ENCODE measurements at regions not wholly inside any gene's neighbourhood (a gene's known extent, or its start where the extent isn't known, plus 50 kb on each side); places are given as distances from the start of the nearest gene placed in this dataset.
"Not testable (repeated sequence)": the region's sequence is repeated elsewhere in the genome, so short reads cannot be mapped to it uniquely, and the experiment has no call there.

DNA sequence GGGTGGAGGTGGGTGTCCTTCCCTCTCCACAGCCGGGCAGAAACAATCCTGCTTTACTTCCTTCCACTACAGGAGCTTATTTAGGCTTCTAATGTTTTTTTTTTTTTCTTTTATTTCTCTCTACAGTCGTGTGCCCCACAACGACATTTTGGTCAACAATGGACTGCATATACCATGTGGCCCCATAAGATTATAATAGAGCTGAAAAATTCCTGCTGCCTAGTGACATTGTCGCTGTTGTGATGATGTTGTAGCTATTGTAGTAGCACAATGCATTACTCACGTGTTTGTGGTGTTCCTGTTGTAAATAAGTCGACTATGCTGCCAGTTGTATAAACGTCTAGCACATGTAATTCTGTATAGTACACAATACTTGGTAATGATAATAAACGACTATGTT lies 153.7 kb downstream of the IL20RB start:
- no peak for DNase-seq (ENCODE audit: low read depth in 2 of 2)

DNA sequence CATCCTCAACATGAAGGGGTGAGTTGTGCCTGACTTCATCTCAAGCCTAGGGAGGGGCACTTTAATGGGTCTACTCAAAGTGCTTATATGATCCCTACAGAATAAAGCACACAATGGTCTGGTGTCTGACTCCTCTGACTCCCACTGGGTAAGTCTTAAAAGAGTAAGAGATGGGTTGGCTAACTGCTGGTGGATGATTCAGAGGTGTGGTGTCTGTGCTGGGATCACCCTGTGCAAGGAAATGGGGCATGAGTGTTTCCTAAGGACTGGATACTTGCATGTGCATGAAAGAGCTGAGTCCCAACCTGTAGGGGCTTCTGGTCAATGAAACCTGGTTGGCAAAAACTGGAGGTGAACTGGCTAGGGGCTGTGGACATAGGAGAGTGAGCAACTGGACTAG lies 158.8 kb downstream of the IL20RB start:
- no peak for DNase-seq (ENCODE audit: low read depth in 2 of 2)

DNA sequence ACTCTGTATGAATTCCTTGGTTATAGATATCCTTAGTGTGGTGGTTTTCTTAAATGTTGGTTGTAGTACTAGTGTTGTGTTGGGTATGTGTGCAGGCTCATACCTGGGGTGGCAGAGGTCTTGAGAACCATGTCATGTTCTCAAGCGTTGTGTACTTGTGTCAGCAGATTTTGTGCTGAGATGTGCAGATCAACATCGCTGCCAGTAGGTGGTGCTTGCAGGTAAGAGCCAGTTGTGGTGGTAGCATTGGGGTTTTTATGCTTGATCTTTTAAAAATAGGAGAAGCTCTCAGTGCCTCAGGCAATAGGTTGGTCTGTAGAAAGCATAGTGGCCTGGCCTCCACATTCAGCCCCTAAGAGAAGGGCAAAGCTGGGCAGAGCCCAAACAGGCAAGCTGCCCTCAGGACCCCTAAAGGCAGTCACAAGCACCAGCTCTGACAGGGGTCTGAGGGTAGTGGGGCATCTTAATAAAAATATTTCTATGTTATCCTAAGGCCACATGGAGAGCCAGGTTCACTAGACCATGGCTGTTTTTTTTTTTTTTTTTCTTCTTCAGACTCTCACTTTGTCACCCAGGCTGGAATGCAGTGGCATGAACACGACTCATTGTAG lies 164.0 kb downstream of the IL20RB start:
- no peak for DNase-seq (ENCODE audit: low read depth in 2 of 2)

DNA sequence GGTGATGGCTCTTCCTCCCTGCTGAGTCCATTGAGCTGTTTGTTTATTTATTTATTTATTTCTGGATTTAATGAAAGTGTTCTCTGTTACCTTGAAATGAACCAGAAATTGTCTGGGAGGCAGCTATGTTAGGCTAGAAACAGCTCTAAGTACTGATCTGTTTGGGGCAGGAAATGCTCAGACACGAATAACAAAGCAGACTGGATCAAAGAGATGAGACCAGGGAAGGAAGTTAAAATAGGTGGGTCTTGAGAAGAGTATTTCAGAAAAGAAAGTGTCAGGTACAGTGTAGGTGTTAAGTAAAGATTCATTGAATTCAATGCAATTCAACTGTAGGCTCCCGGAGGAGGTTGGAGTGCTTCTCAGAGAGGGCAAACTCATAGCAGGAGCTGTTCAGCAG lies 173.3 kb downstream of the IL20RB start:
- DNase-seq (ENCODE audit: low read depth in 2 of 2) = no peak

DNA sequence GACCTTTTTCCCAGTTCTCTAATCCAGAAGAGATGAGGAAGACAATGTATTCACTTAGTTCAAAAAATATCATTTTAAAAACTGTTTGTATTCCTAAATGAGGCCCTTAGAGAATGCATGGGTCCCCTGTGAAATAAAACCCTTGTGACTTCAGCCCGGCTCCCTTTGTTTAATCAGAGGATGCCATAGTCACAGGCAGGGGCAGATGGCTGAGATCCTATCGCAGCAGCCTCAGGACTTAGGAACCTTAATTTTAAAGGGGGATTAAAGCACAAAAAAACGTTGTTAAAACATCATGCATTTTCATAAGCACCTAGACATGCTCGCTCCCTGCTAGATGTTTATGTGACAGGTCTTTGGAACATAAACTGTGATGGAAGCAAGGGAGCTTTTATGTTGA lies 176.6 kb downstream of the IL20RB start:
- no peak for DNase-seq (ENCODE audit: low read depth in 2 of 2)

DNA sequence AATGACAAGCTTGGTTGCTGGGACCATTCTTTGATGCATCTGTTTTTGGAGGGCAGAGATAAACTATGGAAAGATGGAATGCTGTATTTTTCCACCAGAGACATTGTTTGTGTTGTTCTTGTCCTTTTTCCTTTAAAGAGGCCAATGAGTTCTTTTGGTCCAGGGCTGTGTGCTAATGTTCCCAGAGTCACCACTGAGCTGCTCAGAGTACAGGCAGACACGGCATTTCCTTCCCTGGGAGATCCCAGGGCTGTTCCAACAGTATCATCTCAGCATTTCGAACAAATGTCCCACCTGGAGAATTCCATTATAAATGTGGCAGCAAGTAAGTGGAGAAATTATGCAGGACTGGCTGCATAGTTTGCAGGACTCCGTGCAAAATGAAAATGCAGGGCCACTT lies 190.6 kb downstream of the IL20RB start:
- DNase-seq (ENCODE audit: low read depth in 2 of 2) = no peak

DNA sequence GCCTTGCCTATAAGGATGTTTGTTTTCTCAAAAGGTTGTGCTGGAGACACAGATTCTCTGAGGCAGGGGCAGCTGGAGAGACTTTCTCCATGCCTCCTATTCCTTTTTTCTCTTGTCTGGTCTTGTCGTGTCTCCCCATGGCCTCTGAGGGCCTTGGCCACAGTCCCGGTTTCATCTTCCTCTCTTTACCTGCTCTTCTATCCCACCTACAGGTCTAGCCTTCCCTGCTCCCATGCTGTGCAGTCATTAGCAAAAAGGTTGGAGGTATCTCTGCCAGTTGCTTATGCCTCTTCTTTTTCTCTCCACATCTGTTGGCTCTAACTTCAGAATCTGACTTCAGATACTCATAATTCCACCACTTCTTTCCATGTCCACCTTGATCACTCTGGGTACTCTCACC lies 191.1 kb downstream of the IL20RB start:
- DNase-seq (ENCODE audit: low read depth in 2 of 2) = no peak

DNA sequence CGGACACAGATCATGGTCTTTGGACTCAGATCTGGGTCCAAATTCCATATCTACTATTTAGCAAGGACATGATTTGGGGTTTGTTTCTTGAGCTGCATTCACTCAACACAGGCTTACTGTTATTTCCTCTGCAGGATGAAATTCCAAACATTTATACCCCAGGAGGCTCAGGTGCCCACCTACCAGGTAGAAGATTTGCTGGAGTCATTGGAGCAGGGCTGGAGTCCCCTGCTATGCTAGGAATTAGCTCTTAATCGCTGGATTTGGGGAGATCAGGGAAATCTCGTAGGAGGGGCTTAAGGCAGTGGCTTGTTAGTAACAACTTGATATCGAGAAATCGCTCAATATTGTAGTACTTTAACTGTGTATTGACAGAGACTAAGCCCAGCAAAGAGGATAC lies 193.0 kb downstream of the IL20RB start:
- DNase-seq (ENCODE audit: low read depth in 2 of 2) = no peak

DNA sequence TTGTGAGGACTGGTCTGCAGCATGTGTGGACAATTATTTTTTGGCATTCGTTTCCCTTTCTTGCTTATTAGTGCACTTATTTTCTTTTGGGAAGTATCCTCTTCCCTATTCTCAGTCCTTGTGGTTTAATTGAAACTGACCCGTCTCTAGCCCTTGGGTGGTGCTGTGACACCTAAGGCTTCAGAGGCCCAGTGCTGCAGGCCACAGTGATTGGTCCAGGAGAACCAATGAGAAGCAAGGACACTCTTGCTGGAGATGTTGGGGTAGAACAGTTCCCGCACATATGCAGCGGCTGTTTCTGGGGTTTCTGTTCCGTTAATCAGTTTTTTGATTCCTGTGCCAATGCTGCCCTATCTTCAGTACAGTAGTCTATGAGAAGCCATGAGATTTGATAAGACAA lies 195.3 kb downstream of the IL20RB start:
- DNase-seq (ENCODE audit: low read depth in 2 of 2) = not testable (repeated sequence)

DNA sequence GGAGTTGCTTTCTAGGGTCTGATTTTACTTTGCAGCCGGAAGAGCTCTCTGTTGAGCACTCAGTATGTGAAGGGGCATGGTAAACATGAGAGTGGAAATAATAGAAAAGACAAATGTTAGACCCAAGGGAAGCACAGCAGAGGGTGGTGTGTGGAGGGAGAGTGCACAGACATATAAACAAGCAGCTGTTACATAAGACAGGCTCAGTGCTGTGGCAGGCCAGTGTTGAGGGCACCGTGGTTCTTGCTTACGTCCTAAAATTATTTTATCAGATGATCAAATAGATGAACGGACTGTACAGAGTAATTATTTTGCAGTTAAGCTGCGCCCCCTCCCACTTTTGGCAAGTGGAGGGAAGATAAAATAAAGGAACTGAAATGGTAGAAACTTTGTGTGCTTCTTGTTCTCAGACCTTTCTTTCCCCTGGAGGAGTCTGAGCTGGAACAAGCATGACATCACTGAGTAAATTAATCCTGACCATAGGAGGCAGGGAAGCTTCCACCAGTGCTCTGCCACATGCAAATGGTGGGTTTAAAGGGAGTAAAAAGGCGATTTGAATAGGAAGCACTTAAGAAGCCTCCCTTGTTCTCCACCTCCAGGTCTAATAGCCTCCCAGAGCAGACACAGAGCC lies 205.6 kb downstream of the IL20RB start:
- DNase-seq (ENCODE audit: low read depth in 2 of 2) = no peak

DNA sequence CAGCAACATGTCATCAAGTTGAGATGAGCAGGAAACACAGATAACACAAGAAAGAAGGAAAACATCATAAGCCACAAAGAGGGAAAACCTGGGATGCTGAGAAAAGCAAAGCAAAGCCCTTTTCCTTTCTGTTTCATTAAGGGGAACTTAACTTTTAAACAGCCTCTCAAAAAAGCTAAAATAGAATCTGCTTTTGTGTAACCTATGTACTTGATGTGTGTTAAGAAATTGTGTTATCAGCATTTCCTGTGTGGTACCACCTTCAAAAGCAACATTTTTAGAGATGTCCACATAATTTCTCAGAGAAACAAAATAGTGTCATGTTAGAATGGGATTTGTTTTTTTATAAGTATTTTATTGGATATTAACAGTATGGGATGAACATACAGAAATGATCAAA lies 206.2 kb downstream of the IL20RB start:
- DNase-seq (ENCODE audit: low read depth in 2 of 2) = no peak

DNA sequence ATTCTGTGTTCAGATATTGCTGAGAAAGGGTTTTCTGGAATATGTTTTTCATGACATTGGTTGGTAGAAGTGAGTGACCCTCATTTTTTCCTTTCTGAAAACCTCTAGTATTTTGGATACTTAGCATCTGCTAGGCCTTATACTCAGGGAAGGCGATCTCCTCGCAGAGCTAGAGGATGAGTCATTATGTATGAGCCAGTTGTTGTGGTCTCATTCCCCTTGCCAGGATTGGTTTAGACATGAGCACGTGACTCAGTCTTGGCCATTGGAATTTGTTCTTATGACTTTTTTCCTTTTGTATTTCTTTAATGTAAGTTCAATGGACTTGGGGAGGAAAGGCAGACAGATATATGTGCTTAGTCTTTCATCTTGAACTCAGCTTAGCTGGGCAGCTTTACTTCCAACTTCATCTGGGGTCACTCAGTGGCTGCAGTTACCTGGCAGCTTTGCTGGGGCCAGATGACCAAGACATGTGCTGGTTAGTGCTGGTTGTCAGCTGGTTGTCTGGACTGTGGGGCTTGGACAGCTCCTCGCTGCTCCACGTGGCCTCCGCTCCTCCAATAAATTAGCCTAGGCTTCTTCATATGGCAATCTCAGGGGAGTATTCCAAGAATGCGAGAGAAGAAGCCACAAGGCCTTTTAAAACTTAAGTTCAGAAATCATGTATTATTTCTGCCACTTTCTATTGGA lies 207.5 kb downstream of the IL20RB start:
- no peak for DNase-seq (ENCODE audit: low read depth in 2 of 2)

DNA sequence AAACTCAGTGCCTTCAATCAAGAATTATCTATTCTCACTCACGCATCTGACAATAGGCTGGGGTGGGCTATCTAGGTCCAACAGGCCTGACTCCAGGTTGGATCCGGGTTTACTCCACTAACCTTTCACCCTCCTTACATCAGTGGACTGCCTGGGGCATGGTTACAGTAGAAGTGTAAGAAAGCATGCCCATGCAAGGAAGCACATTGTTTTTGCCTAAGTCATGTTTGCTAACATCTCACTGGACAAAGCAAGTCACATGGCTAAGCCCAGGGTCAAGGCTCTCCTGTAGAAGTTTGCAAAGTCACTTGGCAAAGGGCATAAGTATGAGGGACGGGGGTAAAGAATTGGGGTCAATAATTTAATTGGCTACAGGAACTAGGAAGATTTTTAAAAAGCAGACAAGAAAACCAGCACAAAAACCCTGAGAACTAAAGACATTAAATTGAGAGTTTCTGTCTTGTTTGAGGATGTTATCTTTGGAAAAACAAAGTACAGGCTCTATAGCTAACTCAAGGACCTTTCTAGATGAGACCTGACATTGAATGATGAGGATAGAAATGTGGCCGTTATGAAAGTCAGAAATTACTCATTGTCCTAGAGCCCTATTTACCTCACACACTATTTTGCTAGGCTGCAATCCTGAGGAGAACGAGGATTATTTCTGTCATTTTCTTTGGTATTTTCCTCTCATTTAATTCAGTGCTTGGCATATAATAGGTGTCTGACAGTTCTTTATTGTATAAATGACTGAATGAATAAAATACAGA lies 214.2 kb downstream of the IL20RB start:
- no peak for DNase-seq (ENCODE audit: low read depth in 2 of 2)

DNA sequence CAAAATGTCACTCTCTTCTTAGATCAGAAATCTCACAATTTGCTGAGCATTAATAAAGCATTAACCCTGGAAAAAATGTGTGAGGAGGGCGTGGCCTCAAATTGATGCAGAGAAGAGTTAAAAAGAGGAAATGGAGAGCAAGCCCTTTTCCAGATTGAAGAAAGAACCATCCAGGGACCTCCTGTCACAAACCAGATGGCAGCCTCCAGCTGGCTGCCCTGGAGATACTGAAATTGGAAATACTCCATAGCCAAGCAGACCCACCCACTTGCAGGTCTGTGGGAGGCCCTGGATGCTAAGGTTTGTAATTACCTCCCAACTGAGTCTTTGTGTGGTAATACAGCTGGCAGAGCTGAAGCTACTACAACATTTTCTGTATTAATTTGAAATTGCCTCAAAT lies 214.9 kb downstream of the IL20RB start:
- no peak for DNase-seq (ENCODE audit: low read depth in 2 of 2)

DNA sequence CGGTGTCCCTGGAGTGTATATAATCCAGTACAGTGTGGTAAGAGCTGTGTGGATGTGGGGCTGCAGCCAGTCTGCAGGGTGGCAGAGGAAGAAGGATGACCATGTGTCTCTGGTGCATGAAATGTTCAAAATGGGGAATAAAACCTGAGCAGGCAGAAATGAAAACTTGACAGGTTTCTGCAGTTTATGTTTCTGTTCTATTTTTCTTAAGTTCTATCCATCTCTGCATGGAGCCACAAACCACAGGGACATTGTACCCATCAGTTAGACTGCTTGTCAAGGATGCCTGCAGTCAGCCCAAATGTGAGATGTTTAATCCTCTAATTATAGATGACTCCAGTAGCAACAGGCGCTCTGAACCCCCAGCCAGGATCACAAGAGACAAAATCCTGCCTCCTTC lies 216.7 kb downstream of the IL20RB start:
- DNase-seq (ENCODE audit: low read depth in 2 of 2) = no peak

DNA sequence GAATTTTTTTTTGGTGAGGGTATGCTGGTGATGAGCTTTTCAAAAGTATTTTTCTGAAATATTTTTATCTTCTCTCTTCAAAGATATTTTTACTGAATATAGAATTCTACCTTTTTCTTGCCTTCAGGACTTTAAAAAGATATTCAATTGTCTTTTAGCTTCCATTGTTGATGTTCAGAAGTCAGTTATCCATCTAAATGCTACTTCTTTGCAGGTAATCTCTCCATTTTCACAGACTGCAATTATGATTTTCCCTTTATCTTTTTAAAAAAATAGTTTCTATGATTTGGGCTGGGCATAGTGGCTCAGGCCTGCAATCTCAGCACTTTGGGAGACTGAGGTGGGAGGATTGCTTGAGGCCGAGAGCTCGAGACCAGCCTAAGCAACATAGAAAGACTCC lies 222.4 kb downstream of the IL20RB start:
- no peak for DNase-seq (ENCODE audit: low read depth in 2 of 2)

DNA sequence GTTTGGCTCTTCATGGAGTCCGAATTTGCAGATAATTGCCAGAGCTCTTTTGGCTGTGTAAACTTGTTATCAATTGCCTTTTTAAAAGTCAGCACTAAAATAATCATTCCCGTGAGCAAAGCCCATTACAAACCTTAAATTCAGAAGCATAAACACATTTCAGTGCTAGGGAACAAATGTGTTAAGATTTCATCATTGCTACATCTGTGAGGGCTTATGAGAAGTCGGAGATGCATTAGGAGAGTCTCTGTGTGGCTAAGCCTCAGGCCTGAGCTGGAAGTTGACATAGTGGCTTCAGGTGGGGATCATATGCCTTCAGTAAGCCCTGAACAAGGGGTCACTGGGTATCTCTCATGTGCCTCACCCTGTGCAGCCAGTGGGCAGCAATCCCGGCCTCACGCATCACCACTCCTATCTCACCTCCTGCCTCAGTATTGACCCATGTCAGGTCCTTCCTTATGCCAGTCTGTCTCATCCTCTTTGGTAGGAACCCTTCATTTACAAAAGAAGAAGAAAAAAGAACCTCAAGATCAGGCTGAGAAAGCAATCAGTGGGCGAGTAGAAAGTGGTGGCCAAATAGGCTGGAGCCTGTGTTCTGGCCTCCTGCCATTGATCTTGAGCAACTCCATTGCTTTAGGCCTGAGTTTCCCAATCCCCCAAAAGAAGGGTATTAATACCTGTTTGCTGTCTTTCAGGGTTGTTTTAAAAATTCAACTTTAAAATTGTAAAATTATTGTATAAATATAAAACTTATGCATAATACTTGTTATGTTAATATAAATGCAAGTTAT lies 233.5 kb downstream of the IL20RB start:
- no peak for DNase-seq (ENCODE audit: low read depth in 2 of 2)

DNA sequence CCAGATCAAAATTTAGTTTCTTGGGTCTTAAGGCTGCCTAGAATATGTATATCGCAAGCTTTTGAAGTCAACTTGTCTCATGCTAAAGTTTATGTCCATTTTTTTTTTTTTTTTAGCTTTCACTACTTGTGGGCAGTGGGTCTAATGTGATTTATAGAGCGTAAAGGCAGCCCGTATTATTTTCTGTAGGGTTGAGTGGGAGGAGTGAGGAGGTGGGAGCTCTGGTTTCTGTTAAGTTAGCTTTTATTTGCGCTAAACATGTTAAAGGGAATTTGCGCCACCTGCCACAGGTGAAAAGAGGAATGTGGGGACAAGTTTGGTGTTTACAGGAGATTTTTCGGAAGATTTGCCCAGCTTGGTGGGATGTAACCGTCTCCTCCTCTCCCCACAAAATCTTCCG lies 234.2 kb downstream of the IL20RB start:
- no peak for DNase-seq (ENCODE audit: low read depth in 2 of 2)

DNA sequence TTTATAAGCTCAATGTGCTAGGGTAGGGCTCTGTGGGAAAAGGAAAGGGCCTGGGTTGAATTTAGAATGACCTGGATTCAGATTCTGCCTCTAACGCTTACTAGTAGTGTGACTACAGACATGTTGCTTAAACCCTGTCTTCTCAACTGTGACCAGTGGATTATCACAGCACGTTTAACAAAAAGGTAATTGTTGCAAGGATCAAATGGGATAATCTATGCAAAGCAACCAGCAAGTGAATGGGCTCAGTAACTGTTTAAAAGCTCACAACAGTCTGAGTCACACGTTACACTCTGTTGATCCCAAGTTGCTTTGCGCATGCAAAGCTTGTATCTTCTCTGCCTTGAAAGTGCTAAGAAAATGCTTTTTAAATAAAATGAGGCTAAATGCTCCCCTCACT lies 236.5 kb downstream of the IL20RB start:
- no peak for DNase-seq (ENCODE audit: low read depth in 2 of 2)

DNA sequence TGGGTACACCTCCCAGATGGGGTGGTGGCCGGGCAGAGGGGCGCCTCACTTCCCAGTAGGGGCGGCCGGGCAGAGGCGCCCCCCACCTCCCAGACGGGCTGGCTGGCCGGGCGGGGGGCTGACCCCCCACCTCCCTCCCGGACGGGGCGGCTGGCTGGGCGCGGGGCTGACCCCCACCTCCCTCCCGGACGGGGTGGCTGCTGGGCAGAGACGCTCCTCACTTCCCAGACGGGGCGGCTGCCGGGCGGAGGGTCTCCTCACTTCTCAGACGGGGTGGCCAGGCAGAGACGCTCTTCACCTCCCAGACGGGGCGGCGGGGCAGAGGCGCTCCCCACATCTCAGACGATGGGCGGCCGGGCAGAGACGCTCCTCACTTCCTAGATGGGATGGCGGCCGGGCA lies 240.6 kb downstream of the IL20RB start:
- DNase-seq (ENCODE audit: low read depth in 2 of 2) = not testable (repeated sequence)

DNA sequence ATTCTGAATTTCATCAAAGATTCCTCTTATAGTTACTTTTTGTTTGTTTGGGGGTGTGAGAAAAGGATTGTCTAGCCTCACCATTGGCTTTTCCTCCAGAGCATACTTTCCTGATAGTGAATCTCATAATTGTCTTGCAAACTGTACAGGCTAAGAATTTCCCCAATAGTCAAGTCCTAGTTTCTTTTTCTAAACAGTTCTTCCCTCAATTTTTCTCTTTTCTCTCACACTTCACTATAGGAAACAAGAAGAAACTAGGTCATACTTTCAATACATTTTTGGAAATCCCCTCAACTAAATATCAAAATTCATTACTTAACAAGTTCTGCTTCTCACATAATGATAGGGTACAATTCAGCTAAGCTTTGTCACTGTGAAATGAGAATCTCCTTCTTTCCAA lies 241.9 kb downstream of the IL20RB start:
- DNase-seq (ENCODE audit: low read depth in 2 of 2) = no peak

DNA sequence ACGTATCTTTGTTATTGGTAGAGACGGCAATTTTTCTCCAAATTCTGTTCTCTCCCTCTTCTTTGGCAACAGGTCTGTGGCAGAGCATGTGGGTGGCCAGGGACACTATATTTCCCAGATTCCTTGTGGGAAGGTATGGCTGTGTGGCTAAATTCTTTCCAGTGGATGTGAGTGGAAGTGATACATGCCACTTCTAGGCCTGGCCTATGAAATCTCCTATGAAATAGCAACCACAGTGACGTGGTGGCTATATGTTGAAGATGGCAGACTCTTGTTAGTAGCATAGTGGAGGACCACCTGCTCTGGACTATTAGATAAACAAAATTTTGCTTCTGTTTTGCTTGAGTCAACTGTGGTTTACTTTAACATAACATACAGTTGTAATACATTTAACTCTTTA lies 243.3 kb downstream of the IL20RB start:
- no peak for DNase-seq (ENCODE audit: low read depth in 2 of 2)

All from fibroblast of skin of left quadriceps (primary cell).